ENCODE measurements at regions not wholly inside any gene's neighbourhood (a gene's known extent, or its start where the extent isn't known, plus 50 kb on each side); places are given as distances from the start of the nearest gene placed in this dataset.

DNA sequence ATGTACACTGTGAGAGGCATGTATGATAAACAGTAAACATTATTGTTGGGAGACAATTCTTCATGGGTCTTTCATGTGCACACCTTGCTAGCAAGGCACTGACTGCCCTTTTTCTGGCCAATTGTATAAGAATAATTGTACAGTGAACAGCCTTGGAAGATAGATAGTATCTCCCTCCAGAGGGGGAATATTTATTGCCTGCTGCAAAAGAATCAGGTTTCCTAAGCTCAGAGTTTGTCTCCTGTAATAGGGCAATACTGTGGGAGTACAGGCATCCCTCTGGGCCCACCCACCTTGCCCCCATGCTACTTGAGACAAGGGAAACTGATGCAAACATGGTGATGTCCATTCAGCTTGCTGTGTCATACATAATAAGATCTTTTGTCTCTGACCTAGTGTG, 442.2 kb downstream of the HDGFL1 start:
- TF ChIP-seq POLR2AphosphoS5 (IDR thresholded peaks at IDR 0.05; ENCODE audit: low read depth, low read length) = no peak
- TF ChIP-seq, protein P1, sequence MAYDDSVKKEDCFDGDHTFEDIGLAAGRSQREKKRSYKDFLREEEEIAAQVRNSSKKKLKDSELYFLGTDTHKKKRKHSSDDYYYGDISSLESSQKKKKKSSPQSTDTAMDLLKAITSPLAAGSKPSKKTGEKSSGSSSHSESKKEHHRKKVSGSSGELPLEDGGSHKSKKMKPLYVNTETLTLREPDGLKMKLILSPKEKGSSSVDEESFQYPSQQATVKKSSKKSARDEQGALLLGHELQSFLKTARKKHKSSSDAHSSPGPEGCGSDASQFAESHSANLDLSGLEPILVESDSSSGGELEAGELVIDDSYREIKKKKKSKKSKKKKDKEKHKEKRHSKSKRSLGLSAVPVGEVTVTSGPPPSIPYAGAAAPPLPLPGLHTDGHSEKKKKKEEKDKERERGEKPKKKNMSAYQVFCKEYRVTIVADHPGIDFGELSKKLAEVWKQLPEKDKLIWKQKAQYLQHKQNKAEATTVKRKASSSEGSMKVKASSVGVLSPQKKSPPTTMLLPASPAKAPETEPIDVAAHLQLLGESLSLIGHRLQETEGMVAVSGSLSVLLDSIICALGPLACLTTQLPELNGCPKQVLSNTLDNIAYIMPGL (CRISPR knock-in tag; IDR thresholded peaks at IDR 0.05; ENCODE audit: borderline replicate concordance in 1 of 2, low read depth in 1 of 2) = no peak
- TF ChIP-seq SP2 (CRISPR knock-in tag; IDR thresholded peaks at IDR 0.05) = no peak

Data from HepG2 (cell line).